B cell (primary cell): ENCODE measurements at regions not wholly inside any gene's neighbourhood (a gene's known extent, or its start where the extent isn't known, plus 50 kb on each side); places are given as distances from the start of the nearest gene placed in this dataset.

Experiments
- ATAC-seq: fragments of 200-7000 bp; cut with Tn5 transposase; one replicate; pipeline ENCODE4 v1.10.0; 2021; ENCODE audit warnings: low read depth, mild to moderate bottlenecking, moderate number of reproducible peaks, moderate library complexity
- CTCF ChIA-PET: fragments of 350-600 bp; sonication (Branson Sonifier 250); formaldehyde crosslinking; loops from one replicate; lab custom pipeline; 2021; ENCODE audit warnings: antibody characterized with exemption, inconsistent platforms; lab: Charles Lee
- POLR2A ChIA-PET: fragments of 350-600 bp; sonication (Branson Sonifier 250); formaldehyde crosslinking; loops from one replicate; lab custom pipeline; 2021; ENCODE audit warnings: antibody characterized with exemption; lab: Charles Lee
- DNase-seq: peaks from one replicate; pipeline ENCODE4 v3.0.0; 2013
- H2AFZ ChIP-seq: 2 replicates; pipeline ENCODE4 v1.6.1; 2012; ENCODE audit warnings: mild to moderate bottlenecking, low read depth, low read length; ENCODE audit not compliant: insufficient read depth, poor library complexity, severe bottlenecking
- H3K27ac ChIP-seq, 2 donors: 1 replicate in 1 of 2; 2 replicates in 1 of 2; pipeline ENCODE4 v1.5.1; 2012 to 2013; ENCODE audit warnings: low read length in 2 of 2, mild to moderate bottlenecking in 2 of 2, moderate library complexity in 1 of 2
- H3K27me3 ChIP-seq, 4 experiments: fragments of 200-600 bp in 1 of 4; sonication (generic) in 1 of 4; replicated peaks in 1 of 4; 1 replicate in 2 of 4; 2 replicates in 2 of 4; pipeline versions ENCODE4 v1.6.1 to v1.7.0; 2013 to 2016; ENCODE audit warnings: low read length in 3 of 4, mild to moderate bottlenecking in 2 of 4, mixed read lengths in 1 of 4, moderate library complexity in 1 of 4; ENCODE audit not compliant: insufficient read depth in 4 of 4, control insufficient read depth in 3 of 4; ENCODE audit errors: control extremely low read depth in 1 of 4
- H3K36me3 ChIP-seq, 2 experiments: replicated peaks in 1 of 2; 1 replicate in 1 of 2; 2 replicates in 1 of 2; pipeline versions ENCODE4 v1.6.1 to v1.7.1; 2013; ENCODE audit warnings: low read length in 1 of 2; ENCODE audit not compliant: insufficient read depth in 2 of 2, control insufficient read depth in 1 of 2; ENCODE audit errors: control extremely low read depth in 1 of 2, extremely low read depth in 1 of 2
- H3K4me1 ChIP-seq, 2 donors: fragments of 200-600 bp in 1 of 2; sonication (generic) in 1 of 2; 1 replicate in 1 of 2; 2 replicates in 1 of 2; pipeline versions ENCODE4 v1.5.1 to v1.6.1; 2013 to 2017; ENCODE audit warnings: low read length in 2 of 2; ENCODE audit not compliant: control insufficient read depth in 2 of 2, insufficient read depth in 2 of 2
- H3K4me2 ChIP-seq: replicated peaks from 2 replicates; pipeline ENCODE3; 2012; ENCODE audit warnings: mild to moderate bottlenecking, low read depth, low read length; ENCODE audit not compliant: poor library complexity, severe bottlenecking
- H3K4me3 ChIP-seq, 5 experiments: fragments of 200-600 bp in 1 of 5; sonication (generic) in 1 of 5; 1 replicate in 3 of 5; 2 replicates in 2 of 5; pipeline versions ENCODE4 v1.5.1 to v1.7.0; 2011 to 2016; ENCODE audit warnings: low read length in 4 of 5, mild to moderate bottlenecking in 4 of 5, low read depth in 2 of 5, control low read depth in 1 of 5, moderate library complexity in 1 of 5; ENCODE audit not compliant: insufficient read depth in 1 of 5; ENCODE audit errors: control extremely low read depth in 1 of 5, extremely low read depth in 1 of 5
- H3K79me2 ChIP-seq: fragments of 200-600 bp; sonication (generic); one replicate; pipeline ENCODE4 v1.6.0; 2016; ENCODE audit warnings: low read length; ENCODE audit not compliant: control insufficient read depth, insufficient read depth
- H3K9ac ChIP-seq: fragments of 200-600 bp; sonication (generic); 2 replicates; pipeline ENCODE4 v1.6.1; 2017; ENCODE audit warnings: mild to moderate bottlenecking, low read length, moderate library complexity
- H3K9me3 ChIP-seq, 3 donors: one replicate each; pipeline versions ENCODE4 v1.6.1 to v1.7.1; 2013; ENCODE audit warnings: low read length in 2 of 3; ENCODE audit not compliant: control insufficient read depth in 2 of 3, insufficient read depth in 1 of 3; ENCODE audit errors: control extremely low read depth in 1 of 3
- H4K20me1 ChIP-seq: 2 replicates; pipeline ENCODE4 v1.6.0; 2012; ENCODE audit warnings: mild to moderate bottlenecking, low read length; ENCODE audit not compliant: insufficient read depth, control insufficient read depth, poor library complexity, severe bottlenecking
- H3K27ac Mint-ChIP-seq: one replicate; pipeline ENCODE4 v1.8.0; 2021; ENCODE audit warnings: mixed read lengths
- H3K27me3 Mint-ChIP-seq: one replicate; pipeline ENCODE4 v1.8.0; 2021; ENCODE audit warnings: mixed read lengths
- H3K4me1 Mint-ChIP-seq: one replicate; pipeline ENCODE4 v1.8.0; 2021; ENCODE audit warnings: mixed read lengths
- H3K4me3 Mint-ChIP-seq: one replicate; pipeline ENCODE4 v1.8.0; 2021; ENCODE audit warnings: mixed read lengths
- H3K9me3 Mint-ChIP-seq: one replicate; pipeline ENCODE4 v1.8.0; 2022; ENCODE audit warnings: mixed read lengths; ENCODE audit not compliant: insufficient read depth
- CTCF ChIP-seq: fragments of 200-600 bp; IDR thresholded peaks from one replicate; pipeline ENCODE4 v1.8.0; 2022; ENCODE audit warnings: antibody characterized with exemption, mild to moderate bottlenecking
- EZH2 ChIP-seq: IDR thresholded peaks from 2 replicates; pipeline ENCODE4 v1.6.1; 2012; ENCODE audit warnings: borderline replicate concordance, low read depth, mild to moderate bottlenecking, moderate library complexity, low read length; ENCODE audit not compliant: insufficient read depth, poor library complexity, severe bottlenecking
- WGBS: methylation state at CpG from one replicate; pipeline ENCODE4 v1.1.5; 2013; ENCODE audit warnings: missing lambda C conversion rate; ENCODE audit not compliant: insufficient coverage; 5-methylcytosine and 5-hydroxymethylcytosine counted together
- intact Hi-C: fragments of 100-400 bp; cut with micrococcal nuclease; formaldehyde crosslinking; loops from one replicate; pipeline ENCODE4 v1.10.0; 2022

DNA sequence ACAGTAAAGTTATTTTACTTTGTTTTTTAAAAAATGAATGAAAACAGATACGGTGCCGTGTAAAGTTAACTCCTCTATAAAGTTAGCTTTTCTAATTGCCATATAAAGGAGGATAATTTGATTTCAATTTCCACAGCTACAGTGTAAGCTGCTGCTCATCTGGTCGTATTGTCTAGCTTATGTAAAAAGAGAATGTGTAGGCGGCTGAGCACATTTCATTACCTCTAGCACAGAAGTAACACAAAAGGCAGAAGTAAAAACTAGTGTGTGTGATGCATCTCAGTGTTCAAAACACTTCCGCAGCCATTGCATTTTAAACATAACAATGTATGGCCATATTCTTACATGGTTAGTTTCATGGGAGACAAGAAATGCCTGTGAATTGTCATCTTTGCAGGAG lies 105.0 kb upstream of the P2RY1 start:
- no peak overlapping the region for H3K27ac Mint-ChIP-seq
- WGBS, result no CpG with 5 or more reads among the region's 5 CpGs
- no peaks in the 10 kb centered on the region for H3K9me3 Mint-ChIP-seq
- peaks cover 5% of the 10 kb centered on the region for H3K27me3 Mint-ChIP-seq
- no peaks in the 10 kb centered on the region for H3K79me2 ChIP-seq
- intact Hi-C loops, result no loop called here
- no peak overlapping the region for H3K9ac ChIP-seq
- no peak overlapping the region for H3K4me3 ChIP-seq
- no peak for ATAC-seq
- POLR2A ChIA-PET, result no interaction called here
- no peak for DNase-seq
- no peaks in the 10 kb centered on the region for H4K20me1 ChIP-seq
- no peak overlapping the region for H3K4me2 ChIP-seq
- TF ChIP-seq CTCF (no peak), EZH2 (no peak)
- CTCF ChIA-PET, result no interaction called here
- H2AFZ ChIP-seq, result no peak overlapping the region
- no peaks in the 10 kb centered on the region for H3K4me1 ChIP-seq
- H3K9me3 ChIP-seq, result no peaks in the 10 kb centered on the region
- H3K36me3 ChIP-seq, result no peaks in the 10 kb centered on the region
- H3K4me3 Mint-ChIP-seq, result no peak overlapping the region
- no peaks in the 10 kb centered on the region for H3K4me1 Mint-ChIP-seq
- no peaks in the 10 kb centered on the region for H3K27me3 ChIP-seq
- H3K27ac ChIP-seq, result no peak overlapping the region

DNA sequence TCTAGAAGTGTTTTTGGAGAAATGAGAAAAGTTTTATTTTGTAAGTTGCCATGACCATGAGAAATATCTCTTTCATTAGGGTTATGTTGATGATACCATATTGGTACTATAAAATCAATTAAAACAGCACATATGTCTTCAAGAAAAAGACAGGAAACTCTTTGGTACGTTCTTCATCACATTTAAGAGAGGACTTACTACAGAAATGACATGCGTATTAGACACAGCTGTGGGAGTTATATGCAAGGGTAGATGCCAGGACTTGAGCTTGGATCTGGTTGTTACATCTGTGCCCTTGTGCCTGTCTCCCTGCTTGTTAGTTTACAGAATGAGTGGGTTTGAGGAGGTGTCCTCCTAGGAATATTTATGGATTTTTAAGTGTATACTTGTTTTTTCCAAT lies 103.4 kb upstream of the P2RY1 start:
- Mint-ChIP-seq H3K9me3 (no peaks in the 10 kb centered on the region), H3K27ac (no peak overlapping the region), H3K27me3 (peaks cover 5% of the 10 kb centered on the region), H3K4me3 (no peak overlapping the region), H3K4me1 (no peaks in the 10 kb centered on the region)
- POLR2A ChIA-PET, result no interaction called here
- no peak overlapping the region for H3K27ac ChIP-seq
- H2AFZ ChIP-seq, result no peak overlapping the region
- H3K4me2 ChIP-seq, result no peak overlapping the region
- CTCF ChIA-PET, result no interaction called here
- H3K9me3 ChIP-seq, result no peaks in the 10 kb centered on the region
- intact Hi-C loops, result no loop called here
- WGBS, result no CpG with 5 or more reads among the region's 2 CpGs
- no peaks in the 10 kb centered on the region for H3K79me2 ChIP-seq
- TF ChIP-seq CTCF, result no peak
- no peak for TF ChIP-seq EZH2
- no peaks in the 10 kb centered on the region for H4K20me1 ChIP-seq
- H3K27me3 ChIP-seq, result no peaks in the 10 kb centered on the region
- H3K4me1 ChIP-seq, result no peaks in the 10 kb centered on the region
- no peak for ATAC-seq
- no peaks in the 10 kb centered on the region for H3K36me3 ChIP-seq
- DNase-seq, result no peak
- H3K9ac ChIP-seq, result no peak overlapping the region
- H3K4me3 ChIP-seq, result no peak overlapping the region
